Upper lobe of right lung (tissue), 1 donor: ENCODE measurements at regions not wholly inside any gene's neighbourhood (a gene's known extent, or its start where the extent isn't known, plus 50 kb on each side); places are given as distances from the start of the nearest gene placed in this dataset.

Experiments
- ATAC-seq: fragments of 200-7000 bp; cut with Tn5 transposase; one replicate; pipeline ENCODE4 v1.9.1; 2020; ENCODE audit warnings: mild to moderate bottlenecking, moderate library complexity
- DNase-seq: peaks from one replicate; pipeline ENCODE4 v3.0.0-alpha.2; 2020
- H3K27ac ChIP-seq: fragments of 200-600 bp; one replicate; pipeline ENCODE4 v1.8.0; 2022
- H3K27me3 ChIP-seq: fragments of 200-600 bp; one replicate; pipeline ENCODE4 v1.8.0; 2022; ENCODE audit warnings: mild to moderate bottlenecking
- H3K36me3 ChIP-seq: fragments of 200-600 bp; one replicate; pipeline ENCODE4 v1.8.0; 2022
- H3K4me1 ChIP-seq: fragments of 200-600 bp; one replicate; pipeline ENCODE4 v1.8.0; 2022
- H3K4me3 ChIP-seq: fragments of 200-600 bp; one replicate; pipeline ENCODE4 v1.8.0; 2022; ENCODE audit warnings: mild to moderate bottlenecking
- H3K9me3 ChIP-seq: fragments of 200-600 bp; one replicate; pipeline ENCODE4 v1.8.0; 2022
- CTCF ChIP-seq: fragments of 200-600 bp; IDR thresholded peaks from one replicate; pipeline ENCODE4 v1.8.0; 2022; ENCODE audit warnings: antibody characterized with exemption
- intact Hi-C: fragments of 100-400 bp; cut with DNase I; formaldehyde crosslinking; loops from one replicate; pipeline ENCODE4 v1.11.0; 2022
- donor health status: DM: no; HTN: yes; CAD: no; lungs with severe emphysema.

GRCh38 chr10:31139497-31139896 lies 107.8 kb upstream of the ZNF438 start:
- DNase-seq (no peak), ATAC-seq (no peak)
- Histone ChIP-seq H3K9me3 (no peaks in the 10 kb centered on the region), H3K36me3 (no peaks in the 10 kb centered on the region), H3K27me3 (no peaks in the 10 kb centered on the region), H3K27ac (no peak overlapping the region), H3K4me3 (no peak overlapping the region), H3K4me1 (peaks cover 6% of the 10 kb centered on the region)
- no peak for TF ChIP-seq CTCF
- intact Hi-C loops, result no loop called here

DNA sequence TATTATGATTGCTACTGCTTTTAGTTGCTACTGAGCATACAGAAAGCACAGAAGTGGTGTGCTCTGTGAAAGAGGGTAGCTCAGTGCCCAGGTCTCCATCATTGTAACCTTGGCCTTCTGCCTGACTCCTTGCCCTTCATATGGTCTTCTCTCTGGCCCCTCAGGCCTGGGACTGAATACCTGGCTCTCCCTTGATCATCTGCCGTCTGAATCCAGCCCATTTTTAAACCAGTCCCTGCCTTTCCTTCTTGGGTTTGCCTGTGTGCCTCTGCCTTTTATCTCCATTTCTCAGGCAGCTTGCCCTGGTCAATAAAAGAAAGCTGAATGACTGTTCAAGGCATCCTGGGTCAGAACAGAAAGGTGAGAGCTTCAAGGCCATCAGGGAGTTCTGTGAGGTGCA lies 109.1 kb upstream of the ZNF438 start:
- no peaks in the 10 kb centered on the region for H3K4me1 ChIP-seq
- H3K27me3 ChIP-seq, result no peaks in the 10 kb centered on the region
- H3K27ac ChIP-seq, result no peak overlapping the region
- ATAC-seq (no peak), DNase-seq (no peak)
- H3K36me3 ChIP-seq, result no peaks in the 10 kb centered on the region
- no peak for TF ChIP-seq CTCF
- H3K4me3 ChIP-seq, result no peak overlapping the region
- no peaks in the 10 kb centered on the region for H3K9me3 ChIP-seq
- intact Hi-C loops, result no loop called here

- Histone ChIP-seq H3K4me3 (no peak overlapping the region), H3K27ac (no peak overlapping the region), H3K36me3 (no peaks in the 10 kb centered on the region), H3K9me3 (no peaks in the 10 kb centered on the region), H3K27me3 (no peaks in the 10 kb centered on the region), H3K4me1 (peaks cover 11% of the 10 kb centered on the region)
- ATAC-seq (no peak), DNase-seq (no peak)
- TF ChIP-seq CTCF, result no peak
- intact Hi-C loops, result no loop called here
These were observed 110.4 kb upstream of the ZNF438 start for GRCh38 chr10:31142026-31142425.

DNA sequence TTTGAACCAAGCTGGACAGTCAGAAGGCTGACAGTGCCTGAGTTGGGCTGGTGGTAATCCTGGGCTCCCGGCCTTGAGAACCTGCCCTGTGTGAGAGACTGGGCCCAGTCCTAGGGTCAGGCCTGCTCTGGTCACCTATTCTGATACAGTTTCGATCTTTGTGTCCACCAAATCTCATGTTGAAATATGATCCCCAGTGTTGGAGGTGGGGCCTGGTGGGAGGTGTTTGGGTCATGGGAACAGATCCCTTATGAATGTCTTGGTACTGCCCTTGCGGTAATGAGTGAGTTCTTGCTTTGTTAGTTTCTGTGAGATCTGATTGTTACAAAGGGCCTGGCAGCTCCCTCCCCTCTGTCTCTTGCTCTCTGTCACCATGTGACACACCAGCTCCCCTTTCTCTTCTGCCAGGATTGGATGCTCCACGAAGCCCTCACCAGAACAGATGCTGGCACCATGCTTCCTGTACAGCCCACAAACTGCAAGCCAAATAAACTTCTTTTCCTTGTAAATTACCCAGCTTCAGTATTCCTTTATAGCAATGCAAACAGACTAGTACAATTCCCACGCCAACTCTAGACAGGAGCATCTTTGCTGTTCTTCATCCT lies 111.8 kb upstream of the ZNF438 start:
- ATAC-seq (no peak), DNase-seq (no peak)
- H3K4me3 ChIP-seq, result no peak overlapping the region
- H3K27me3 ChIP-seq, result no peaks in the 10 kb centered on the region
- H3K27ac ChIP-seq, result no peak overlapping the region
- TF ChIP-seq CTCF, result no peak
- intact Hi-C loops, result no loop called here
- peaks cover 11% of the 10 kb centered on the region for H3K4me1 ChIP-seq
- no peaks in the 10 kb centered on the region for H3K36me3 ChIP-seq
- H3K9me3 ChIP-seq, result no peaks in the 10 kb centered on the region

DNA sequence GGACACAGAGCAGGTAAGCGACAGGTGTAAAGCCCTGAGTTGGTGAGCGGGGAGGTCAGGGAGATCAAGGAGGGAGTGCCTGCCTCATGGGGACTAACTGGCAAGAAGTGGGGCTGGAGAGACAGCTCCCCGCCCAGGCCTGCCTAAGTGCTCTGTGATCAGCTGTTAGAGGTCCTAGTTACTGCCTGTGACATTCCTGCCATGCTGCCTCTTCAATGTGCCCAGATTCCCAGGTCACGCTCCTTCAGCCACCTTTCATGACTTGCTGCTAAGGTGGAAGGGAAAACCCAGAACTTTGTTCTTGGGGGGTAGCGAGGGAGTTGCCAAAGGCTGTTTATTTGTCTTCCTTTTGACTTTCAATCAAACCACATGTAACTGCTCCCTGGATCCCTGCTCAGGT lies 114.3 kb upstream of the ZNF438 start:
- Histone ChIP-seq H3K27me3 (no peaks in the 10 kb centered on the region), H3K4me3 (no peak overlapping the region), H3K27ac (no peak overlapping the region), H3K4me1 (peaks cover 11% of the 10 kb centered on the region), H3K9me3 (no peaks in the 10 kb centered on the region), H3K36me3 (no peaks in the 10 kb centered on the region)
- TF ChIP-seq CTCF, result no peak
- intact Hi-C loops, result no loop called here
- DNase-seq (no peak), ATAC-seq (no peak)
